CD4-positive, alpha-beta memory T cell (primary cell): ENCODE measurements at regions not wholly inside any gene's neighbourhood (a gene's known extent, or its start where the extent isn't known, plus 50 kb on each side); places are given as distances from the start of the nearest gene placed in this dataset.

ENCODE experiments used
- CTCF ChIA-PET: fragments of 350-600 bp; sonication (Branson Sonifier 250); formaldehyde crosslinking; loops from one replicate; lab custom pipeline; 2021; ENCODE audit warnings: inconsistent platforms; ENCODE audit not compliant: partially characterized antibody; lab: Charles Lee
- POLR2A ChIA-PET: fragments of 350-600 bp; sonication (Branson Sonifier 250); formaldehyde crosslinking; loops from one replicate; lab custom pipeline; 2021; ENCODE audit not compliant: partially characterized antibody; lab: Charles Lee
- DNase-seq, 5 donors: peaks; one replicate each; pipeline versions ENCODE4 v3.0.0 to v3.0.0-alpha.2; 2020 to 2022; ENCODE audit warnings: mixed read lengths in 1 of 5
- H3K27ac ChIP-seq: one replicate; pipeline ENCODE4 v1.7.0; 2013; ENCODE audit warnings: low read depth, low read length
- H3K27me3 ChIP-seq: 2 replicates; pipeline ENCODE4 v1.7.0; 2013; ENCODE audit warnings: mild to moderate bottlenecking, low read length, moderate library complexity; ENCODE audit not compliant: insufficient read depth
- H3K36me3 ChIP-seq: 2 replicates; pipeline ENCODE4 v1.7.0; 2013; ENCODE audit warnings: mild to moderate bottlenecking, low read length, moderate library complexity; ENCODE audit not compliant: insufficient read depth
- H3K4me1 ChIP-seq: 2 replicates; pipeline ENCODE4 v1.7.0; 2013; ENCODE audit warnings: mild to moderate bottlenecking, low read length, moderate library complexity; ENCODE audit not compliant: insufficient read depth
- H3K4me3 ChIP-seq, 2 donors: one replicate each; pipeline ENCODE4 v1.7.0; 2013; ENCODE audit warnings: low read length in 2 of 2, mild to moderate bottlenecking in 1 of 2
- H3K9me3 ChIP-seq, 2 donors: one replicate each; pipeline ENCODE4 v1.7.0; 2013; ENCODE audit warnings: low read length in 2 of 2, control low read depth in 1 of 2; ENCODE audit not compliant: control insufficient read depth in 1 of 2
- H3K27ac Mint-ChIP-seq, 7 donors: one replicate each; pipeline ENCODE4 v1.8.0; 2020 to 2021; ENCODE audit warnings: mixed read lengths in 7 of 7, mild to moderate bottlenecking in 6 of 7, inconsistent platforms in 3 of 7, moderate library complexity in 3 of 7
- H3K27me3 Mint-ChIP-seq, 2 donors: one replicate each; pipeline ENCODE4 v1.8.0; 2020 to 2021; ENCODE audit warnings: mixed read lengths in 2 of 2
- H3K36me3 Mint-ChIP-seq, 2 donors: one replicate each; pipeline ENCODE4 v1.8.0; 2020 to 2021; ENCODE audit warnings: mixed read lengths in 2 of 2, inconsistent platforms in 1 of 2, mild to moderate bottlenecking in 1 of 2
- H3K4me1 Mint-ChIP-seq, 4 donors: one replicate each; pipeline ENCODE4 v1.8.0; 2020 to 2021; ENCODE audit warnings: mixed read lengths in 4 of 4, mild to moderate bottlenecking in 1 of 4
- H3K4me3 Mint-ChIP-seq, 8 donors: one replicate each; pipeline ENCODE4 v1.8.0; 2020 to 2021; ENCODE audit warnings: mixed read lengths in 8 of 8, mild to moderate bottlenecking in 7 of 8, moderate library complexity in 6 of 8, inconsistent platforms in 3 of 8
- H3K9me3 Mint-ChIP-seq, 8 donors: one replicate each; pipeline ENCODE4 v1.8.0; 2020 to 2021; ENCODE audit warnings: mixed read lengths in 8 of 8, mild to moderate bottlenecking in 5 of 8, inconsistent platforms in 3 of 8, moderate library complexity in 1 of 8
- intact Hi-C: fragments of 100-400 bp; cut with micrococcal nuclease; formaldehyde crosslinking; loops from one replicate; pipeline ENCODE4 v1.15.1; 2023

GRCh38 chr21:15486460-15487195, 243.2 kb upstream of the USP25 start:
- peaks cover 0 to 1% (median 0%) of the 10 kb centered on the region in 8 donors for H3K9me3 Mint-ChIP-seq
- DNase-seq = no peak
- H3K4me3 Mint-ChIP-seq = no peak overlapping the region
- no peak overlapping the region for H3K4me3 ChIP-seq
- no peaks in the 10 kb centered on the region for H3K9me3 ChIP-seq
- H3K36me3 ChIP-seq = no peaks in the 10 kb centered on the region
- no peak overlapping the region for H3K27ac ChIP-seq
- CTCF ChIA-PET = interaction anchor here (1.3 to 3.3 kb wide), 6 partner anchors 10 to 623 kb away, joined by 3 to 21 read pairs (median 6); no protein-coding TSS in a partner anchor
- no peaks in the 10 kb centered on the region for H3K36me3 Mint-ChIP-seq
- H3K4me1 ChIP-seq = peaks cover 5% of the 10 kb centered on the region
- intact Hi-C loops = no loop called here
- H3K27me3 ChIP-seq = no peaks in the 10 kb centered on the region
- peaks cover 2 to 6% (median 3%) of the 10 kb centered on the region in 4 donors for H3K4me1 Mint-ChIP-seq
- no peaks in the 10 kb centered on the region for H3K27me3 Mint-ChIP-seq
- no peak overlapping the region for H3K27ac Mint-ChIP-seq
- POLR2A ChIA-PET = no interaction called here

- no peaks in the 10 kb centered on the region for H3K9me3 ChIP-seq
- no peak overlapping the region for H3K4me3 ChIP-seq
- CTCF ChIA-PET = interaction anchor here (1.4 to 1.6 kb wide), 2 partner anchors 34 to 66 kb away, joined by 3 read pairs; no protein-coding TSS in a partner anchor
- peaks cover 2 to 6% (median 3%) of the 10 kb centered on the region in 4 donors for H3K4me1 Mint-ChIP-seq
- intact Hi-C loops = no loop called here
- H3K36me3 ChIP-seq = no peaks in the 10 kb centered on the region
- peaks cover 0 to 1% (median 0%) of the 10 kb centered on the region in 8 donors for H3K9me3 Mint-ChIP-seq
- no peaks in the 10 kb centered on the region for H3K36me3 Mint-ChIP-seq
- no peaks in the 10 kb centered on the region for H3K27me3 Mint-ChIP-seq
- no peak overlapping the region for H3K4me3 Mint-ChIP-seq
- POLR2A ChIA-PET = no interaction called here
- peaks cover 5% of the 10 kb centered on the region for H3K4me1 ChIP-seq
- H3K27ac ChIP-seq = no peak overlapping the region
- no peaks in the 10 kb centered on the region for H3K27me3 ChIP-seq
- H3K27ac Mint-ChIP-seq = no peak overlapping the region
- no peak for DNase-seq
These were observed 242.6 kb upstream of the USP25 start for GRCh38 chr21:15487196-15487550.

GRCh38 chr21:15491100-15491499, 238.7 kb upstream of the USP25 start:
- Histone ChIP-seq H3K36me3 (no peaks in the 10 kb centered on the region), H3K4me1 (no peaks in the 10 kb centered on the region), H3K27me3 (no peaks in the 10 kb centered on the region), H3K27ac (no peak overlapping the region), H3K4me3 (no peak overlapping the region), H3K9me3 (no peaks in the 10 kb centered on the region)
- ChIA-PET CTCF (interaction anchor here (1.4 to 2.4 kb wide), 2 partner anchors 9 to 11 kb away, joined by 6 to 13 read pairs; no protein-coding TSS in a partner anchor), POLR2A (no interaction called here)
- no peaks in the 10 kb centered on the region for H3K4me1 Mint-ChIP-seq
- no peak for DNase-seq
- peaks cover 0 to 1% (median 0%) of the 10 kb centered on the region in 8 donors for H3K9me3 Mint-ChIP-seq
- no peaks in the 10 kb centered on the region for H3K36me3 Mint-ChIP-seq
- intact Hi-C loops = no loop called here
- H3K27ac Mint-ChIP-seq = no peak overlapping the region
- H3K4me3 Mint-ChIP-seq = no peak overlapping the region
- H3K27me3 Mint-ChIP-seq = no peaks in the 10 kb centered on the region

- no peaks in the 10 kb centered on the region for H3K4me1 Mint-ChIP-seq
- H3K27ac ChIP-seq = no peak overlapping the region
- no peaks in the 10 kb centered on the region for H3K27me3 Mint-ChIP-seq
- no peak for DNase-seq
- no peak overlapping the region for H3K27ac Mint-ChIP-seq
- H3K4me1 ChIP-seq = no peaks in the 10 kb centered on the region
- ChIA-PET POLR2A (interaction anchor here (0.9 kb wide), 1 partner anchor 16 kb away, joined by 3 read pairs; no protein-coding TSS in a partner anchor), CTCF (interaction anchor here (0.6 to 2.4 kb wide), 4 partner anchors 9 to 27 kb away, joined by 3 to 13 read pairs (median 4); no protein-coding TSS in a partner anchor)
- no peaks in the 10 kb centered on the region for H3K9me3 Mint-ChIP-seq
- no peak overlapping the region for H3K4me3 Mint-ChIP-seq
- H3K36me3 ChIP-seq = no peaks in the 10 kb centered on the region
- no peaks in the 10 kb centered on the region for H3K36me3 Mint-ChIP-seq
- H3K4me3 ChIP-seq = no peak overlapping the region
- no peaks in the 10 kb centered on the region for H3K9me3 ChIP-seq
- intact Hi-C loops = no loop called here
- no peaks in the 10 kb centered on the region for H3K27me3 ChIP-seq
These were observed 236.1 kb upstream of the USP25 start for GRCh38 chr21:15493646-15494045.

GRCh38 chr21:15494481-15494880, 235.3 kb upstream of the USP25 start:
- Mint-ChIP-seq H3K4me3 (no peak overlapping the region), H3K9me3 (no peaks in the 10 kb centered on the region), H3K36me3 (no peaks in the 10 kb centered on the region), H3K27ac (no peak overlapping the region), H3K4me1 (no peaks in the 10 kb centered on the region), H3K27me3 (no peaks in the 10 kb centered on the region)
- H3K27ac ChIP-seq = no peak overlapping the region
- no peaks in the 10 kb centered on the region for H3K27me3 ChIP-seq
- intact Hi-C loops = no loop called here
- H3K4me3 ChIP-seq = no peak overlapping the region
- H3K36me3 ChIP-seq = no peaks in the 10 kb centered on the region
- H3K9me3 ChIP-seq = no peaks in the 10 kb centered on the region
- no peaks in the 10 kb centered on the region for H3K4me1 ChIP-seq
- DNase-seq = no peak
- POLR2A ChIA-PET = interaction anchor here (0.9 kb wide), 1 partner anchor 15 kb away, joined by 3 read pairs; no protein-coding TSS in a partner anchor
- CTCF ChIA-PET = interaction anchor here (0.6 to 1.3 kb wide), 3 partner anchors 8 to 26 kb away, joined by 3 to 5 read pairs (median 3); no protein-coding TSS in a partner anchor

GRCh38 chr21:15495965-15496364, 233.8 kb upstream of the USP25 start:
- H3K36me3 ChIP-seq = no peaks in the 10 kb centered on the region
- Mint-ChIP-seq H3K27ac (no peak overlapping the region), H3K36me3 (no peaks in the 10 kb centered on the region), H3K4me1 (no peaks in the 10 kb centered on the region), H3K4me3 (no peak overlapping the region), H3K27me3 (no peaks in the 10 kb centered on the region), H3K9me3 (no peaks in the 10 kb centered on the region)
- intact Hi-C loops = no loop called here
- H3K27ac ChIP-seq = no peak overlapping the region
- H3K4me1 ChIP-seq = no peaks in the 10 kb centered on the region
- POLR2A ChIA-PET = no interaction called here
- CTCF ChIA-PET = interaction anchor here (1.0 kb wide), 2 partner anchors 14 to 25 kb away, joined by 3 to 6 read pairs; no protein-coding TSS in a partner anchor
- no peak overlapping the region for H3K4me3 ChIP-seq
- DNase-seq = no peak
- no peaks in the 10 kb centered on the region for H3K27me3 ChIP-seq
- no peaks in the 10 kb centered on the region for H3K9me3 ChIP-seq

GRCh38 chr21:15496911-15497310, 232.9 kb upstream of the USP25 start:
- CTCF ChIA-PET = interaction anchor here (1.0 kb wide), 1 partner anchor 24 kb away, joined by 3 read pairs; no protein-coding TSS in a partner anchor

More at GRCh38 chr21:15496911-15497310, 232.9 kb upstream of the USP25 start:
- Histone ChIP-seq H3K4me1 (no peaks in the 10 kb centered on the region), H3K4me3 (no peak overlapping the region), H3K36me3 (no peaks in the 10 kb centered on the region), H3K27me3 (no peaks in the 10 kb centered on the region), H3K9me3 (no peaks in the 10 kb centered on the region), H3K27ac (no peak overlapping the region)
- Mint-ChIP-seq H3K4me1 (no peaks in the 10 kb centered on the region), H3K27ac (no peak overlapping the region), H3K27me3 (no peaks in the 10 kb centered on the region), H3K4me3 (no peak overlapping the region), H3K9me3 (no peaks in the 10 kb centered on the region), H3K36me3 (no peaks in the 10 kb centered on the region)
- DNase-seq = no peak
- POLR2A ChIA-PET = no interaction called here
- intact Hi-C loops = no loop called here
